ENCODE measurements at regions not wholly inside any gene's neighbourhood (a gene's known extent, or its start where the extent isn't known, plus 50 kb on each side); places are given as distances from the start of the nearest gene placed in this dataset.

- no peak for TF ChIP-seq CTCF (IDR thresholded peaks at IDR 0.05; ENCODE audit: low read depth, low read length)
- DNase-seq (ENCODE audit: extremely low read depth, low read depth) = no peak
These were observed 97.4 kb upstream of the ELOVL5 start for GRCh38 chr6:53446151-53446550.

DNA sequence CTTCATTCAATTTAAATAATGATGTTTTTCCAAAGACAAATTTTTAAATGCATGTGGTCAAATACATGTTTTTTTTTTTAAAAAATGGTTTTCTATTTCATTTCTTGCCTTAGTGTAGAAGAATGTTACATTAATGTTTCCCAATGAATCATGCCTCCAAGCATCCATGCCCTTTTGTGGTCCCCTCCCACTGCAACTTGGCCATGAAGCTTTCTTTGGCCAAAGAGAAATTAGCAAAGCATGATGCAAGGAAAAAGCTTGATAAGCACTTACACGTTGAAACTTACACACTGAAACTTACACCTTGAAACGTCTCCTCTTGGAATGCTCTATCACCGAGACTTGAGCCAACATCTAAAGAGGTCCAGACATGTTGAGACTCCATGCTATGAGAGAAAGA, 93.0 kb upstream of the ELOVL5 start:
- peak; percentile 49 for DNase-seq (ENCODE audit: extremely low read depth, low read depth)
- TF ChIP-seq CTCF (IDR thresholded peaks at IDR 0.05; ENCODE audit: low read depth, low read length) = no peak

DNA sequence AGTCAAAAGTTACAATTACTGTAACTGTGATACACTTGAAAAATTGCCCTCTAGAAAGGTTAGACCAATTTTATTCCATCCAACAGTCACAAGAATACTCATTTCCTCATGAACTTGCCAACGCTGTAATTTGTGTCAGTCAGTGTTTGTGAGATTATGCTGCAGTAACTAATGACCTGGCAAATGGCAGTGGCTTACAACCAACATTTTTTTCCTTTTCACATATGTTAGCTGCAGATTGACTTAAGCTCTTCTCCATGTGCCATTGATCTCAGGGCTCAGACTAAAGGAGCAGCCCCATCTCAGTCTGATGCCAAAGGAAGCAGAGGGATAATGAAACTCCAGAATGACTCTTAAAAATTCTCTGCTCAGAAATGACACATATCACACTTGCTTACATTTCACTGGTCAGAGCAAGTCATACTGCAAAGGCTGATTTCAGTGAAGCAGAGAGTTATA, 92.3 kb upstream of the ELOVL5 start:
- no peak for DNase-seq (ENCODE audit: extremely low read depth, low read depth)
- TF ChIP-seq CTCF (IDR thresholded peaks at IDR 0.05; ENCODE audit: low read depth, low read length) = no peak

GRCh38 chr6:53440336-53440945, 91.7 kb upstream of the ELOVL5 start:
- DNase-seq (ENCODE audit: extremely low read depth, low read depth) = no peak
- no peak for TF ChIP-seq CTCF (IDR thresholded peaks at IDR 0.05; ENCODE audit: low read depth, low read length)

GRCh38 chr6:53439556-53439955, 90.8 kb upstream of the ELOVL5 start:
- no peak for TF ChIP-seq CTCF (IDR thresholded peaks at IDR 0.05; ENCODE audit: low read depth, low read length)

GRCh38 chr6:53437557-53438202, 88.9 kb upstream of the ELOVL5 start:
- TF ChIP-seq CTCF (IDR thresholded peaks at IDR 0.05; ENCODE audit: low read depth, low read length) = peak; percentile 53
- DNase-seq (ENCODE audit: extremely low read depth, low read depth) = peak; percentile 34

More at GRCh38 chr6:53439556-53439955, 90.8 kb upstream of the ELOVL5 start:
- no peak for DNase-seq (ENCODE audit: extremely low read depth, low read depth)

DNA sequence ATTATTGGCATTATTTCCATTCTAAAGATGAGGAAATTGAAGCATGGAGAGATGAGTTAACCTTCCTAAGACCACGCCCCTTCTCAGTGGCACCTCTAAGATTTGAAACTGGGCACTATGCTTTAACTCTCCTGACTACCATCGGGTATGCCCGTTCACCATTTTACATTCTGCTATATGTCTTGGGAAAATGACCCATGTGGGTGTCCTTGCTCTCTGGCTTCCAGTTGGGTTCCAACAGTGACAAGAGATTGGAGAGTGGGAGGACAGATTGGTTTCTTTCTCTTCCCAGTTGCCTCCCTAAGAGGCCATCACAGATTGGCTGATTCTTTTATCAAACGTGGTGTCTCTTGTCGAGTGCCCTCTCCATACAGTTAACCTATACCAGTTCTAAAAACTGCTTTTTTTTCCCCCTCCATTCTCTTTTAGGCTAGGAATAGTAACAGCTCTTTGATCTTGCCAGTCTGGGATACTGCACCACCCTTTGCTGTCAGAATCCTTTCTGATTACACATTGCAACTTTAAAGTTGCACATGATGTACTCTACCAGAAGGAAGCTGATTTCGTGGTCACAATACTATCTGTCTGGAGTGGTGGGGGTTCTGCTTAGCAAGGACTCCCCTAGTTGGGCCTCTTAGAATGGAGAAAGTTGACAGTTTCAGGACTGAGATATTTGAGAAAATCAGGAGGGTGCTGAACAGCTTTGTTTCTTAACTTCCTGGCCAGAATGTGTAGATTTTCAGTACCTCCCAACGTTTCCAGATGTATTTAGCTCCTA, 88.0 kb upstream of the ELOVL5 start:
- TF ChIP-seq CTCF (IDR thresholded peaks at IDR 0.05; ENCODE audit: low read depth, low read length) = no peak
- no peak for DNase-seq (ENCODE audit: extremely low read depth, low read depth)

All from AG09319 (cell line).